ENCODE measurements at regions not wholly inside any gene's neighbourhood (a gene's known extent, or its start where the extent isn't known, plus 50 kb on each side); places are given as distances from the start of the nearest gene placed in this dataset.
"Not testable (repeated sequence)": the region's sequence is repeated elsewhere in the genome, so short reads cannot be mapped to it uniquely, and the experiment has no call there.

GRCh38 chr2:147595200-147595599 is 249.6 kb upstream of the ACVR2A start (continued):
- TF ChIP-seq REST (IDR thresholded peaks at IDR 0.05; ENCODE audit: unreplicated experiment): no peak
- no peak for TF ChIP-seq EZH2 (IDR thresholded peaks at IDR 0.05; ENCODE audit: low read depth, unreplicated experiment)
- no peak for TF ChIP-seq JUNB (IDR thresholded peaks at IDR 0.05; ENCODE audit: unreplicated experiment)

GRCh38 chr2:147594038-147594437 is 250.8 kb upstream of the ACVR2A start:
- Histone ChIP-seq H4K20me1 (replicated peaks; ENCODE audit: insufficient read depth) (no peaks in the 10 kb centered on the region), H3F3A (replicated peaks; ENCODE audit: low read depth) (no peaks in the 10 kb centered on the region), H2AFZ (no peak overlapping the region), H3K9me2 (ENCODE audit: insufficient read depth) (no peaks in the 10 kb centered on the region; the same call in 1 of the 2 replicates), H3K27me3 (ENCODE audit: insufficient read depth) (no peaks in the 10 kb centered on the region), H3K4me1 (ENCODE audit: insufficient read depth) (peaks cover 6% of the 10 kb centered on the region), H3K4me2 (no peak overlapping the region), H3K79me2 (replicated peaks; ENCODE audit: insufficient read depth) (no peaks in the 10 kb centered on the region), H3K27ac (ENCODE audit: low read depth) (no peak overlapping the region), H3K4me3 (no peak overlapping the region), H3K36me3 (ENCODE audit: insufficient read depth) (no peaks in the 10 kb centered on the region)
- no peak overlapping the region for H3K4me3 Mint-ChIP-seq
- H3K4me1 Mint-ChIP-seq: peaks cover 9% of the 10 kb centered on the region; the same call in 2 of the 3 replicates
- ATAC-seq (no peak), DNase-seq (ENCODE audit: low spot score) (no peak)
- H3K36me3 Mint-ChIP-seq (ENCODE audit: low read depth): peaks cover 5% of the 10 kb centered on the region
- TF ChIP-seq EZH2phosphoT487 (IDR thresholded peaks at IDR 0.05; ENCODE audit: unreplicated experiment): no peak
- TF ChIP-seq ZNF114 (CRISPR knock-in tag; IDR thresholded peaks at IDR 0.05): no peak
- no peak for TF ChIP-seq POLR2AphosphoS5 (IDR thresholded peaks at IDR 0.05; ENCODE audit: low read depth)
- TF ChIP-seq NANOG (IDR thresholded peaks at IDR 0.05; ENCODE audit: borderline replicate concordance): no peak
- TF ChIP-seq STAT1 (IDR thresholded peaks at IDR 0.05; ENCODE audit: unreplicated experiment): no peak
- no peak for TF ChIP-seq EZH2 (IDR thresholded peaks at IDR 0.05; ENCODE audit: low read depth, unreplicated experiment)
- no peak for TF ChIP-seq CREB1 (CRISPR knock-in tag; IDR thresholded peaks at IDR 0.05; ENCODE audit: low read depth)
- TF ChIP-seq ZNF331 (CRISPR knock-in tag; IDR thresholded peaks at IDR 0.05; ENCODE audit: low read depth): no peak
- no peak for TF ChIP-seq ZNF462 (CRISPR knock-in tag; IDR thresholded peaks at IDR 0.05)
- H3K27ac Mint-ChIP-seq: no peak overlapping the region
- H3K27me3 Mint-ChIP-seq (ENCODE audit: insufficient read depth, low read depth, poor library complexity): peaks cover 4% of the 10 kb centered on the region
- H3K9me3 Mint-ChIP-seq: peaks cover 7% of the 10 kb centered on the region

- not testable (repeated sequence) for H4K20me1 ChIP-seq (replicated peaks; ENCODE audit: insufficient read depth); H2AFZ ChIP-seq; H3F3A ChIP-seq (replicated peaks; ENCODE audit: low read depth); H3K4me3 Mint-ChIP-seq; H3K27me3 ChIP-seq (ENCODE audit: insufficient read depth); H3K27ac Mint-ChIP-seq; H3K36me3 Mint-ChIP-seq (ENCODE audit: low read depth); H3K4me1 Mint-ChIP-seq; H3K4me2 ChIP-seq; H3K79me2 ChIP-seq (replicated peaks; ENCODE audit: insufficient read depth); H3K9me3 Mint-ChIP-seq; H3K27me3 Mint-ChIP-seq (ENCODE audit: insufficient read depth, low read depth, poor library complexity); H3K9me2 ChIP-seq (ENCODE audit: insufficient read depth); H3K4me3 ChIP-seq; DNase-seq (ENCODE audit: low spot score); H3K36me3 ChIP-seq (ENCODE audit: insufficient read depth); H3K4me1 ChIP-seq (ENCODE audit: insufficient read depth); ATAC-seq; H3K27ac ChIP-seq (ENCODE audit: low read depth)
Measured at GRCh38 chr2:147592784-147593183, 252.0 kb upstream of the ACVR2A start.

Data from GM23338 (cell line).